ENCODE measurements at regions not wholly inside any gene's neighbourhood (a gene's known extent, or its start where the extent isn't known, plus 50 kb on each side); places are given as distances from the start of the nearest gene placed in this dataset.

GRCh38 chr5:106412606-106413005, 1258.1 kb downstream of the EFNA5 start:
- Mint-ChIP-seq H3K27ac (no peak overlapping the region), H3K9me3 (no peaks in the 10 kb centered on the region), H3K27me3 (ENCODE audit: low read depth, poor library complexity) (peaks cover 4% of the 10 kb centered on the region), H3K4me3 (no peak overlapping the region), H3K4me1 (no peaks in the 10 kb centered on the region), H3K36me3 (ENCODE audit: low read depth) (no peaks in the 10 kb centered on the region)
- DNase-seq: no peak
- TF ChIP-seq CTCF (IDR thresholded peaks at IDR 0.05): no peak

- Mint-ChIP-seq H3K27ac (no peak overlapping the region), H3K4me3 (no peak overlapping the region), H3K4me1 (no peaks in the 10 kb centered on the region), H3K9me3 (no peaks in the 10 kb centered on the region), H3K27me3 (ENCODE audit: low read depth, poor library complexity) (no peaks in the 10 kb centered on the region), H3K36me3 (ENCODE audit: low read depth) (no peaks in the 10 kb centered on the region)
- no peak for DNase-seq
- TF ChIP-seq CTCF (IDR thresholded peaks at IDR 0.05): no peak
These were observed 1262.2 kb downstream of the EFNA5 start for GRCh38 chr5:106408570-106408969.

- DNase-seq: no peak
- Mint-ChIP-seq H3K27me3 (ENCODE audit: low read depth, poor library complexity) (no peaks in the 10 kb centered on the region), H3K4me1 (no peaks in the 10 kb centered on the region), H3K36me3 (ENCODE audit: low read depth) (no peaks in the 10 kb centered on the region), H3K4me3 (no peak overlapping the region), H3K27ac (no peak overlapping the region), H3K9me3 (no peaks in the 10 kb centered on the region)
- TF ChIP-seq CTCF (IDR thresholded peaks at IDR 0.05): no peak
These were observed 1262.6 kb downstream of the EFNA5 start for GRCh38 chr5:106408141-106408540.

- DNase-seq: no peak
- peaks cover 4% of the 10 kb centered on the region for H3K27me3 Mint-ChIP-seq (ENCODE audit: low read depth, poor library complexity)
- H3K4me1 Mint-ChIP-seq: no peaks in the 10 kb centered on the region
- no peak for TF ChIP-seq CTCF (IDR thresholded peaks at IDR 0.05)
- no peaks in the 10 kb centered on the region for H3K9me3 Mint-ChIP-seq
- H3K4me3 Mint-ChIP-seq: no peak overlapping the region
- no peak overlapping the region for H3K27ac Mint-ChIP-seq
- no peaks in the 10 kb centered on the region for H3K36me3 Mint-ChIP-seq (ENCODE audit: low read depth)
These were observed 1269.2 kb downstream of the EFNA5 start for GRCh38 chr5:106401561-106401960.

GRCh38 chr5:106399391-106399790, 1271.3 kb downstream of the EFNA5 start:
- Mint-ChIP-seq H3K4me3 (no peak overlapping the region), H3K27me3 (ENCODE audit: low read depth, poor library complexity) (peaks cover 4% of the 10 kb centered on the region), H3K27ac (no peak overlapping the region), H3K9me3 (no peaks in the 10 kb centered on the region), H3K36me3 (ENCODE audit: low read depth) (no peaks in the 10 kb centered on the region), H3K4me1 (no peaks in the 10 kb centered on the region)
- no peak for DNase-seq
- no peak for TF ChIP-seq CTCF (IDR thresholded peaks at IDR 0.05)

- Mint-ChIP-seq H3K36me3 (ENCODE audit: low read depth) (no peaks in the 10 kb centered on the region), H3K9me3 (no peaks in the 10 kb centered on the region), H3K4me3 (no peak overlapping the region), H3K4me1 (no peaks in the 10 kb centered on the region), H3K27me3 (ENCODE audit: low read depth, poor library complexity) (peaks cover 4% of the 10 kb centered on the region), H3K27ac (no peak overlapping the region)
- DNase-seq: no peak
- TF ChIP-seq CTCF (IDR thresholded peaks at IDR 0.05): no peak
These were observed 1273.0 kb downstream of the EFNA5 start for GRCh38 chr5:106397700-106398099.

Data from nephron progenitor cell (in vitro differentiated cells).